Heart left ventricle (tissue), 13 donors: ENCODE measurements at regions not wholly inside any gene's neighbourhood (a gene's known extent, or its start where the extent isn't known, plus 50 kb on each side); places are given as distances from the start of the nearest gene placed in this dataset.

Experiments used
- CTCF ChIP-seq, 12 donors: fragments of 200-600 bp; sonication (generic) in 4 of 12; IDR thresholded peaks; one replicate each; pipeline versions ENCODE4 v1.5.0 to v1.8.0; 2018 to 2022; ENCODE audit warnings: antibody characterized with exemption in 12 of 12, mild to moderate bottlenecking in 5 of 12
- POLR2A ChIP-seq, 2 donors: fragments of 450-650 bp; IDR thresholded peaks; one replicate each; pipeline ENCODE4 v1.6.1; 2017; ENCODE audit warnings: antibody characterized with exemption in 2 of 2, mild to moderate bottlenecking in 2 of 2, moderate library complexity in 2 of 2
- donor health status: ischemic (EF 13 %, LVEDD 7.1; RV severe dilation, severe dysfunction).
- donor health status: DM: no; HTN: yes; CAD: no.
- donor health status: DM: no; HTN: no; CAD: no.
- donor health status: ischemic (EF 25% LVEDD 6.9; RV normal size, moderate dysfunction).
- donor health status: ischemic (EF 25% LVEDD 5.7; RV mildly dilated, moderate dysfunction).
- donor health status: ischemic (EF 35%, LVEDD 5.7; RV mildly dilated, moderate dysfunction).
- donor health status: nonischemic (EF 11% LVEDD 7.7; RV severe dilation, severe dysfunction).
- donor health status: DM: yes; HTN: yes; CAD: no.
- donor health status: PGD.
- donor health status: ischemic (EF 29% LVEDD 5.4; RV normal size, mild dysfunction).
- donor health status: nonischemic (EF 23%, LVEDD 6.1; RV moderate dilation, normal function).

GRCh38 chr21:14685568-14685967 lies 139.5 kb upstream of the SAMSN1 start:
- TF ChIP-seq CTCF (IDR thresholded peaks at IDR 0.05) (no peak), POLR2A (IDR thresholded peaks at IDR 0.05) (no peak)
